ENCODE measurements at regions not wholly inside any gene's neighbourhood (a gene's known extent, or its start where the extent isn't known, plus 50 kb on each side); places are given as distances from the start of the nearest gene placed in this dataset.

DNA sequence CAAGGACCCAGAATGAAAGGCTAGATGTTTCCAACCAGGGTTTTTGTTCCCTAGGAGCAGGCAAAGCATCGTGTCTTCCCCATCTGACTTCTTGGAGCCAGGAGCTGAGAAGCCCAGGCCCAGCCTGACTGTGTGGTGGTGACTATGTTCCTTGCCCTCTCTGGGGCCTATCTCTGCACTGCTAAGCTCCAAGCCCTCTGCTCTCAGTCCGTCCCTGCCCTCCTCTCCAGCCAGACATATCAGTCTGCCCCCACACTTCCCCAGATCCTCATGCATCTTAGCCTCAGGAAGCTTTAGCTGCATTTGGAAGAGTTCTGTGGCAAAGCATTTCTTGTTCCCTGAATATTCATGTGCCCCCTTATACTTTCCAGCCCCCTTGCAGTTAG lies 196.6 kb downstream of the CYP26B1 start:
- no peak for DNase-seq

DNA sequence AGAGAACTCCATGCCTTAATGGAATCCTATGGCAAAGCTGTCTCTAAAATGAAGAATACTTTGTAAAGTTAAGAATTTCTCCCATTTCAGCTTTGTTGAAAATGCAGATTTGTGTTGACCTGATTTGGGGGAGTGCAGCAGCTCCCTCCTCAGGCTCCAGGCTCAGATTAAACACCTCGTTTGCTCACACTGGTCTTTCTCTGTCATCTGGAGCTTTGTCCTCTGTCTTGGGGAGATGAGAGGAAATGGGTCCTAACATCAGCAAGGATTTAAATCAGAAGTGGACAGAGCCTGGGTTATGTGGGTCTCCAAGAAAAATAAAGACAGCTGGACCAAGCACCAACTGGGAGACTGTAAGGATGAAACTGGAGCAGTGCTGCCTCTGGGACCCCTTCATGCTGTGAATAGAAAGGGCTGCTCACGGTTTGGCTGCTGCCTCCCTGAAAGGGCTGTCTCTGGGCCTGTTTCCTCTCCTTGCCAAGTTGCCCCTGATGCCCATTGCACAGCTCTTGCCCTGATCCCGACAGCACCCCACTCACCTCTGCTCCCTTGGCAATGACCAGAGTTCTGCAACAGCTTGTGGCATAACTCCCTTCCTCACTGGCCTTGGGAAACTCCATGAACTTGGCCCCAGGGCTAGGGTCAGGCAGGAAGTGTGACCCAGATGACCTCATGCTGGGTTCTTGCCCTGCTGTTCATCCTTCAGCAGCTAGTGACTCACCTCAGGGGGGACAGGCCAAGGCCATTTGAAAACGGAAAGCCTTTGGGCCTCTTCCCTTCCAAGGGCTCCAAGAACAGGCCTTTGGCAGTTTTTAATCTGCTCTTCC lies 197.2 kb downstream of the CYP26B1 start:
- no peak for DNase-seq

DNA sequence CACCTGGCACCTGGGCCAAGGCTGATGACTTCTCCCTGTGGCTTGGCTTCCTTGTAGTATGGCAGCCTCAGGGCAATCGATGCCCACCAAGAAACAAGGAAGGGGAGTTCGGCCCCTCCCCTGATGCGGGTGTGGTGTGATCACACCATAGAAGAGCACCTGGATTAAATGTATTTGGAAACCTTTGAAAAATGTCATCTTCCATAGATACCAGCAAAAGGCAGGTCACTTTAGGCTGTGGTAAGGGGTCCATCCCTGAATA lies 198.2 kb downstream of the CYP26B1 start:
- DNase-seq, result no peak

DNA sequence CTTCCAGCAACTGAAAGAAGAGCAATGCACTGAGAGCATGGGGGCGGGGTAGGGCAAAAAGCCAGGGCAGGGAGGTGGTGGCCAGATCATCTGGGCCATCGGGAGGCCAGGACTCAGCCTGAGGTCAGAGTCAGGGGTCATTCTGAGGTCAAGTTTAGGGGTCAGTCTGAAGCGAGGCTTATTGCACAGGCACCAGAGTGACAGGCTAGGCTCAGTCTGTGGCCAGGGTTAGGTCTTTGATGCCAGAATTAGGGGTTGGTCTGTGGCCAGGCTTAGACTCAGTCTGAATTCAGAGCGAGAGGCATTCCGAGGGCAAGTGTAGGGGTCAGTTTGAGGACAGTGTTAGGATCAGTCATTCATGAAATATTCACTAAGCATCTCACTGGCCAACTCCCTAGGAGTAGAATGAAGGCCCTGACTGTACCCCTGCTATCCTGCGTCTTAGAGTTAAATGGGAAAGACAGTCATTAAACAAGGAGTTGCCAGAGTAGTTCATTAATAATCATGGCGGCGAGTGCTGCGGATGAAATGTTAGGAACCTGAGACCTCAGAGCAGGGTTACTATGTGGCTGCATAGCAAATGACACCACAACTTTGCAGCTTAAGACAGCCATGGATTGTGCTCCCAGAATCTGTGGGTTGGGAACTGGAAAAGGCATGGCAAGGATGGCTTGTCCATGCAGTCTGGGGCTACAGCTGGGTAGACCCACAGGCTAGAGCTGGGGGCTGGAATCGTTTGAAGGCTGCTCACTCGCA lies 198.7 kb downstream of the CYP26B1 start:
- DNase-seq, result no peak

DNA sequence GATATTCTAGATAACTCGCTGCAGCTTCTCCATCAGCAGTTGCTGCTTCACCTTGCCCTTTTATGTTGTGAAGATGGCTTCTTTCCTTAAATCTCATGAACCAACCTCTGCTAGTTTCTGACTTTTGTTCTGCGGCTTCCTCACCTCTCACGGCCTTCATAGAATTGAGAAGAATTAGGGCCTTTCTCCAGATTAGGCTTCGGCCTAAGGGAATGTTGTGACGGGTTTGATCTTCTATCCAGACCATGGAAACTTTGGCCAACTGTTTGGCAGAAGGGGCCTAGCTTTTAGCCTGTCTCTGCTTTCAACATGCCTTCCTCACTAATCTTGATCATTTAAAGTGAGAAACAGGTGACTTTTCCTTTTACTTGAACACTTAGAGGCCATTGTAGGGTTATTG lies 199.9 kb downstream of the CYP26B1 start:
- DNase-seq, result no peak

DNA sequence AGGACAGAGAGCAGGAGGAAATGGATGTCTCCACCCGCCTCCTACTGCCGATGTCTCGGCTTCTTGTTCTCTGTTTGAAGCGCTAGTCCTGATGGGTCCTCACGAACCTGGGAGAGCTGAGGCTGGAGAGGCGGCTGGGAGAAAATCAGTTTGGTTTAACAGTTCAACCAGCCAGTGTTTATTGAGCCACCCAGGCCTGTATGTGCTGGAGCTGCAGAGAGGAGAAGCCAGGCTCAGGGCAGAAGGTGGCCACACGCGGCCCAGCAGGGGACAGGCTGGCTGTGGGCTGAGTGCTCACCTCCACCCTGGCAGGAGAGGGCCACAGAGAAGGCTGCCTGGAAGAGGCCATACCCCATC lies 202.1 kb downstream of the CYP26B1 start:
- no peak for DNase-seq

DNA sequence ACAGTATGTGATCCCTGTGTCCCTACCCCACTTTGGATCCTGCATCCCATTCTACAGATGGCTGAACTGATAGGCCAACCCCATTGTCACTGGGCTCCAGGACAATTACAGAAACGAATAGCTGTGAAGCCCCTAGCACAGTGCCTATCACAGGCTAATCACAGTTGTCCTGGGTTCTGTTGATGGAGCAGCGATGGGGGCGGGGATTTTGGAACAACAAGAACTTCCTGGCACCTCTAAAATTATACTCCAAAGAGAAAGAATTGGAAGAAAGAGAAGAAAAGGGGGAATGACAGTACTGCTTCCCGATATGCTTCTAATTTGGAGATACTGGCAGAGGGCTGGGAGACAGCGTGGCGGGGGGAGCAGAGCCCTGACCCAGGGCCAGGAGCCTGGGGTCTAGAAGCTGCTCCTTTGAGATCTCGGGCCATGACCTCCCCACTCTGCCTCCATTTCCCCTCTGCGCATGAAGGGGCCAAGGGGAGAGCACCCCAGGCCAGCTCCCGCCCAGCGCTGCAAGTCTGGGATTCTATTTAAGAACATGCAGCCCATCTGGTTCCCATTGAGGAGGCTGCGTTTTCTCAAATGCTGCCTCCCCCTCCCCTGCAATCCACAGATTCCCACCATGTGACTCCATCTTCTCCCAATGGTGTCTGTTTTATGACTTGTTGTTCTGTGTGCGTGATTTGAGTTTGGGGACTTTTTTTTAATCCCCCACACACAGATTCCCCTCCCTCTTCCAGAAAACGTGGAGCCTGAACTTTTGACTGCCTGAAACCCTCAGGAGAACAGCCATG lies 202.7 kb downstream of the CYP26B1 start:
- no peak for DNase-seq

DNA sequence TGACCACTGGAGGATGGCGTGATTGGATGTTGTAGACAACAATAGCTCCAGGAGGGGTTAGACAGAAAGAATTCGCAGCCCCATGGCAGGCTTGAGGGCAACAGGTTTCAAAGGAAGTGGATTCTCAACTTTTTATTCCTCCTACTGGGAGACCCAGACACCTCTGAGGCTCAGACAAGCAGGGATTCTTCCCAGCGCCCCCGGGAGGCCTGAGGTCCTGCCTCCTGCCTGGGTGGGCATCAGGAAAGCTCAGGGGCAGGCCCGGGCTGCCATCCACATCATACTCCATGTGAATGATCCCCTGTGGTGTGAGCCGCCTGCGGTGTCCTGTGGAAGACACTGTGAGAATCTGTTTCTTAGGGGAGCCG lies 203.5 kb downstream of the CYP26B1 start:
- DNase-seq, result no peak

DNA sequence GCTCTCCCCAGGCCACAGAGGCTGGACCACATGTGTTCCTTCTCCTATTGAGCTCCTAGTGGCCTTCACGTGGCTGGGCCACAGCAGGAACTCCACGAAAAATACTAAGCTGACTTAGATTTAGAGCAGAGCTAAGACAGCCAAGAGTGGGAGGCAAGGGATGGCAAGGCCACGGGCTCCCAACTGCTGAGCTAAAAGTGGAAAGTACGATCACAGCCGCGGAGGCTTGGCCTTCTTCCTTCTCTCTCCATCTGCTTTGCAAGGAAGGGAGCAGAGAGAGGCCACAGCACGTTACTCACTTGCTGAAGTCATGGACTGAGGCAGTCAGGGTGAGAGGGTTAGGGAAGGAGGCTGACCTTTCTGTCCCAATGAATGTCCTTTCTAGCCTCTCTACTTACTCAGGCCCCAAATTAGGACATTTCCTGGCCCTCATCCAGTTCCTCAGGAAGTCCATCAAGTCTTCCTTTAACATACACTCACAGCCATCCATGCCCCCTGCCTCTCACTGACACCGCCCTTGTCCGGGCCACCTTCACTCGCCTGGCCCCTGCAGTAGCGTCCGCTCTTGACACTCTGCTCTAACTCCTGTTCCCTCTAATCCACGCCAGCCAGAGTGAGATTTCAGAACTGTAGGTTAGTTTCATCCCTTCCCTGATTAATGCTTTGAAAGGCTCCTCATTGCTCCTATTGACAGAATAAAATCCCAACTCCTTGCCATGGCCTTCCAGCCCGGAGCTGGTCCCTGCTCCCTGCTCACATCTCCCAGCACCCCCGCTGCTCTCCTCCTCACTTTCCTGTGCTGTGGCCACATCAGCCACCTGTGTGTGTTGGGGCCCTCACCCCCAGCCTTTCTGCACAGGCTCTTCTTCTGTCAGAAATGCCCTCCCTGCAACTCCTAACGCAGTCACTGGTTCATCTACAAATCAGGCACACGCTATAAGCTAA lies 204.2 kb downstream of the CYP26B1 start:
- DNase-seq, result no peak

DNA sequence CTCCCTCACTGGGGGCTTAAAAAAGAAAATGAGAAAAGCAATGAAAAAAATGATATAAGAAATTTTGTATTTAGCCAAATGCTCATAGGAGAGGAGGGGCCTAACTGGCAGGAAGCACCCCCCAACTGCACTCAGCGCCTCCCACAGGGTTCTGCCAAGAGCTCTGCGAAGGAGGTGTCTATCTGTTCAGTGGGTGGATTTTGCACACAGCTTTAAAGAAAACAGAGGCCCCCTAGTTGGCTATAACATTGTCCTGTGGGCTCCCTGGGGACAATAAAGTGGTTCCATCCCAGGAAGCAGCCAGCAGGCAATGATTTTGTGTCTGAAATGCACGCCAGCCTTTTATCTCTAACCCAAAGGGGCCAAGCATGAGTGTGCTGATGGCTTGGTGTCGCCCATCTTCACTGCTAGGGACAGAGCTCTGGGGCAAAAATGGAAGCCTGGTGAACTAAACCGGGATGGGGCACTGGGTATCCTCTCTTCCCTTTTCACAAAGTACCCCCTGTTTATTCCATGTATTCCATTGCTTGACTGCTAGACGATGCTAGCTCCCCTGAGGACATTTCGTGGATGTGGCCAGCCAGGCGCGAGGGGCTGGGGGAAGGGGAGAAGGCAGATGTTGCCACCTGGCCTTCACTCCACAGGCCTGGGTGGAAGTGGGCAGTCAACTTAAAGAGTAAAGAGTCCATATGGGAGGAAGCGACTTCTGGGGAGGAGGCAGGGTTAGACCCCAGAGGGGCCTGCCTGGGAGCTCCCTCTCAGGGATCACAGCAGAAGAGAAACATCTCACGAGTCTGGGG lies 205.7 kb downstream of the CYP26B1 start:
- DNase-seq, result peak; percentile 18

DNA sequence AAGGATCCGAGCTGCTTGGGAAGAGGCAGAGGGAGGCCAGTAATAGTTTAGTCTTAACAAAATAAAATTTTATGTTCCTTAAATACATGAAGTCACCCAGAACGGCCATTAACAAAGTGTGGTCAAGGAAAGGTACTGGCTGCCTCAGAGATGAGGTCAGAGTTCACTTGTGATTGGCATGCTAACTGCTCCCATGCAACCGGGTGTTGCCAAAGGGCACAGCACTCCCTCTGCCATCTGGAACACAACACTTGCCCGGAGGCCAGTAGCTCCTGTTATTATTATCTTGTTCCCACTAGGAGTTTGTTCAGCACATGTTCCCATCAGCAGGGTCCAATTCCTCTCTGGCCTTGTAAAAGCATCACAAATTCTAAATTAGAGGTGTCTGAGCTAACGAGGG lies 207.0 kb downstream of the CYP26B1 start:
- peak; percentile 77 for DNase-seq

DNA sequence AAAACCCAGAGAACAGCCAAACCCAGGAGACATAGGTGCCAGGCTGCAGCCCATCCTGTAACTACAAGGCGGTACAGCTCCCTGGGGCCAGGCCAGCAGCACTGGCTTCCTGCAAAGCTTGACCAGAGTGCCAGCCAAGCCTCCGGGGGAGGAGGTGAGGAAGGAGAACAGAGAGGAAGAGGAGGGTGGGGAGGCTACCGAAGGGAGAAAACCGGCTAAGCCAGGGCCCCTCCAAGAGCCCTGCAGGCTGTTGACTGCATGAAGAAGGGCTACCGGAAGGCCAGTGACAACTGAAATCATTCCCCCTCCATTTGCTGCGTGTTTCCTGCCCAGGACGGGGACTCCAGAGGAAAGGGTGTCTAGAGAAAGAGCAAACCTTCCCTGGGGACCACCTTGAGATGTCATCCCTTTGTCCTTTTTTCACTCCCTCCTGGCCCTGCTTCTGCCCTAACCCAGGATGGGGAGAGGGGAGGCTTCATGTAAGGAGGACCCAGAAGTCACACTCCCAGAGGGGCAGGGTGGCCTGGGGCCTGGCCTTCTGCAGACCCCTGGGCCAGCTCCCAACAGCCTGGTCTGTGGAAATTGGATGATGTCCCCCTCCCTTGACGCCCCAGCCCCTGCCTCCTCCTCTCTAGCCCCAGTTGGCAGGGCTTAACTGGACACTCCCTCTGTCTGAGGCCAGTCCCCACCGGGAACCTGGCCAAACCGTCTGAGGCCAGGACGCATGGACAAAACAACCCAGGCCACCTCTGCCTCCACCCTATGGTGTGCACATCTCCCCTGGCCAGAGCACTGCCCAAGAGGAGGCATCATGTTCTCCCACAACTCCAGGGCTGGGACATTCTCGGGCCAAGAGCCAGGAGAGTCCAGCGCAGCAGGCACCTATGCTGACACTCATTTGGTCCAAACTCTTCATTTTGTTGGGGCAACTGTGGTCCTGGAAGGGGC lies 207.8 kb downstream of the CYP26B1 start:
- DNase-seq, result no peak

DNA sequence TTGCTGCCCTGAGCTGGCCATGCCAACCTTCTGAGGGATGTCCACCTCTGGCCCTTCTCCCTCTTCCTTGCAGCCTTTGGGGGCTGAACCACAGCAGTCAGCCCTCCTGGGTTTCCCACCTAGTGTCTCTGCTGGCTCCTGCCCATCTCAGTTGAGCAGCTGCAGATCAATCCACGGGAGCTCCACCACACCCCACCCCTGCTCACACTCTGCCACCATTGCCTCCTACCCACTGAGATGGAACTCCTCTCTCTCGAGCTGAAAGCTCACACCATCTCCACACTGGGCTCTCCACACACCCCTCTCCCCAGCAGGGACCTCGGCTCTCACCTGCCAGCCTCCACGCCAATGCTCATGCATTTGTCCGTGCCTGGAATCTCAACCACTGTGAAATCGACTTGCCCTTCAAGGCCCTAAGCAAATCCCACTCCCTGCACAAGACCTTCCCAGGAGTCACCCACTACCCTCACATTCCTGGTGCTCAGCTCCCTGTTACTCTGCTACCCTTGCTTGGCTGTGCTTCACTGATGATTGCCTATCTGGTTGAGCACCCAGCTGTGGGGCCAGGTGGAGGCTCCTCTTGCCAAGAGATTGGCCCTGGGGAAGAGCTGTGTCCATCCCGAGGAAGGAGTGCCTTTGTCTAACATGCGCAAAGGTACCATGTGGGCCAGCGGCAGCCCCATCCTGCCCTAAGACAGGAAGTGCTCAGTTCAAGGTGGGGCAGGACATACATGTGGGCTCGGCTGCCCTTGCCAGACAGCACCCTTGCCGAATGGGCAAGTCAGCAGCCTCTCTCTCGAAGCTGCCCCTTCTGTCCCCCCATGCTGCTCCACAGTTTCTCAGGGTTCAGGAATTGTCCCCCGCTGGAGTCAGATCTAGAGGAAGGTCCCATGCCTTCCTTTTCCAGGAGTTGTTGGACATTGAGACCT lies 208.7 kb downstream of the CYP26B1 start:
- DNase-seq, result no peak

DNA sequence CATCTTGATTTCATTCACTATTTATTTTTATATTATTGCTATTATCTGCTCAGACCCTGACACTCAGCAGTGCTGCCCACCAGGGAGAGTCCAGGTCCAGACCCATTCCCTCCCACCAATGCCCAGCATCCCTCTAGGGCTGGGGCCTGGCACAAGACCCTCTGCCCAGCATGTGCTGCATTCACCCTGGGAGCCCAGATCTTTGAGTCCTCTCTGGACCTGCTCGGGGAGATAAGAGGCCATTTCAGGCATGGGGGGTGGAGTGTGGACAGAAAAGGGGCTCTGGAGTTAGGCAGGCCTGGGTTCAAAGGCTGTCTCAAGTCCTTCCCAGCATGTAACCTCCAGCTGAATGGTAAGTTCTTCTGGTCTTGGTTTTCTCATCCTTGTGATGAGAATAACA lies 209.6 kb downstream of the CYP26B1 start:
- no peak for DNase-seq

DNA sequence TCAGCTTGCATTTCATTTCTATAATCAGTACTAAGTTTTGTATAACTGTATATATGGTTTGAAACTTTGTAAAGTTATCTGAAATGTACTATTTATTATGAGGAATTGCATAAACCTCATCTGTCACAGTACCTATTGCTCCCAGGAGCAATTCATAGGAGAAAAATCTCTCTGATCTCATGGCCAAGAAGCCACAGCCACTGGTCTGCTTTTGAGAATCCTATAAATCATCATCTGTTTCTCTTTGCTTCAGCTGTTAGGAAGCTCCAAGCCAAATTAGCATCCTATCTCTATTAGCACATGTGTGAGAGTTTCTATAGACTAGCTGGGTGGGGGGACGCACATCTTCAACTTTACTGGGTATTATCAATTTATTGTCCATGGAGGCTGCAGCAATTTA lies 210.3 kb downstream of the CYP26B1 start:
- no peak for DNase-seq

DNA sequence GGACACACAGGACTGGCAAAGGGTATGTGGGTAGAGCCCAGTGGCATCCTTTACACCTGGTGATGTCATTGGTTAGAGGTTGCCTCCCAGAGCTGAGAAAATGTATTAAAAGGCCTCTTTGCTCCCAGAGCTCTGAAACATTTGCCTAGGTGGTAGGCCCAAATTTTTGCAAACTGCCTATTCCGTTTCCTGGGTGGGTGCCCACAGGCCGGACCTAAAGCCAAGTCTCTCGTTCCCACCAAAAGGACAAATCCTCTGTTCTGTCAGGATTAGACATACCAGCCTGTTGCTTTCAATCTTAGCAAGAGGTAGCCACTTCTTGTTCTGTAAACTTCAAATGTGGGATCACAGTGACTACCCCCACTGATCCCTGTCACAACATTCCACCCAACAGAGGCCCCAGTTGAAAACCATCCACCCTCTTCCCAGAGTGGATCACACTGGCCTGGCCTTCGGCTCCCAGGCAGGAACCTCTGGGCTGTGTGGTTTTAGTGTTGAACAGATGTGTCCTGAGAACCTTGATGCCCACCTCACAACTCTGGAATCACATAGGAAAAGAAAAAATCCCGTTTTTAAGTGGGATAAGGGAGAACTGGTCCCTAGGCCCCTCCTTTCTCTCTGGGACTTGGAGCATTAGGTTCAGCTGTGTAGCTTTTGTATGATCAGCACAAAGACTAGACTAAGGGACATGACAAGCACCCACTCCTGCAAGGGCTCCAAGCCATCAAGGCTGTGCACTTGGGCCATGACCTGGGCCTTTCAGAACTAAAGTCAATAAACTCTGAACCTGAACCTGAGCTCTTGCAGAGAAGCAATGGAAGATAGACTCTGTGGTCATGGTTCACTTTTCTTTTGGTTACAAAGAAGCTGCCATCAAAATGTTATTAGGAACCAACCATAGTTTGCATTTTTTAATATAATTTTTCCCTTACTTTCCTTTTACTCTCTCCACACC lies 211.3 kb downstream of the CYP26B1 start:
- no peak for DNase-seq

DNA sequence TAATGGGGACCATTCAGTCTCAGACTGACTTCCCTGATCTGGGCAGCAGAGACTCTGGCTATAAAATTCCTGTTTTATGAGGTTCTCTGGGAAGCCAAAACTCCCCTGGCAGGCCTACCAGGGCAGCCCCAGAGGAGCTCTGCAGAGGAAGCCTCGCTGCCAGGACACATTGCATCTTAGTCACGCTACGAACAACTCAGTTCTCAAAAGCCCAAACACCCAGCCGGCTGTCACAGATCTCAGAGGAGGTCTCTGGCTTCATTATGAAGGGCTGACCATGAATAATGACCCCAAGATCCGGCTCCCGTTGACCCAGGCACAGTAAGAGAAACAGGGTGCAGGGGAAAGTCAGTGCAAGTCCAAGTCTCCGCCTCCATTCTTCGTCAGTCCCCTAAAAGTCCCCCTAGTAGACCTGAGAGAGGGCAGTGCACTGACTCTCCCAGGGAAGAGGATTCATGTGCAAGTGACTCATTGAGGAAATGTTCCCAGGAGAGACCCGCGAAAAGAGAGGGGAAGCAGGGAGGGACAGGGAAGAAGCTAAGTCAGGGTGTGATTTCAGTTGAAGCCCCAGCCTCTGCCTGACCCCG lies 212.3 kb downstream of the CYP26B1 start:
- DNase-seq, result no peak
